ENCODE measurements at regions not wholly inside any gene's neighbourhood (a gene's known extent, or its start where the extent isn't known, plus 50 kb on each side); places are given as distances from the start of the nearest gene placed in this dataset.

DNA sequence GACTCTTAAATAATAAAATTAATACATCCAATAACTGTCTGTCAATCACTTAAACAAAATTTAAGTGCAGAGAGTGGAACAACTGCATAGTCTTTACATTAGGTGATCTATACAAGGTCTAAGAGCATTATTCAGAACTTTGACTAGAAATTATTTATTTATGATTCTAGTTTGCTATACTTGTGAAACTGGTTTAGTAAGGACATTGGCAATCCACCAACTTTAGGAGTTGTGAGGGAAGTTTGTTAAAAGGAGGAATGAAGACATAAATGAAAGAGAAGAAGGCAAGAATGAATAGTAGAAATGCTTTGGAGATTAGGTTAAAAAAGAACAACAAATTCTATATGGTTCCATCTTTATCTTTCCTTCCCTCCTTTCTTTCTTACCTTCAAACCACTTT, 217.5 kb downstream of the GPD2 start:
- TF ChIP-seq, protein P1, sequence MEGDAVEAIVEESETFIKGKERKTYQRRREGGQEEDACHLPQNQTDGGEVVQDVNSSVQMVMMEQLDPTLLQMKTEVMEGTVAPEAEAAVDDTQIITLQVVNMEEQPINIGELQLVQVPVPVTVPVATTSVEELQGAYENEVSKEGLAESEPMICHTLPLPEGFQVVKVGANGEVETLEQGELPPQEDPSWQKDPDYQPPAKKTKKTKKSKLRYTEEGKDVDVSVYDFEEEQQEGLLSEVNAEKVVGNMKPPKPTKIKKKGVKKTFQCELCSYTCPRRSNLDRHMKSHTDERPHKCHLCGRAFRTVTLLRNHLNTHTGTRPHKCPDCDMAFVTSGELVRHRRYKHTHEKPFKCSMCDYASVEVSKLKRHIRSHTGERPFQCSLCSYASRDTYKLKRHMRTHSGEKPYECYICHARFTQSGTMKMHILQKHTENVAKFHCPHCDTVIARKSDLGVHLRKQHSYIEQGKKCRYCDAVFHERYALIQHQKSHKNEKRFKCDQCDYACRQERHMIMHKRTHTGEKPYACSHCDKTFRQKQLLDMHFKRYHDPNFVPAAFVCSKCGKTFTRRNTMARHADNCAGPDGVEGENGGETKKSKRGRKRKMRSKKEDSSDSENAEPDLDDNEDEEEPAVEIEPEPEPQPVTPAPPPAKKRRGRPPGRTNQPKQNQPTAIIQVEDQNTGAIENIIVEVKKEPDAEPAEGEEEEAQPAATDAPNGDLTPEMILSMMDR (IDR thresholded peaks at IDR 0.05), result no peak
- no peak for TF ChIP-seq POLR2A (IDR thresholded peaks at IDR 0.05)
